Neuronal stem cell (in vitro differentiated cells): ENCODE measurements at regions not wholly inside any gene's neighbourhood (a gene's known extent, or its start where the extent isn't known, plus 50 kb on each side); places are given as distances from the start of the nearest gene placed in this dataset.

Experiments used
- DNase-seq: peaks from one replicate; pipeline ENCODE4 v3.0.0-alpha.2; 2013; ENCODE audit warnings: low spot score
- H2AFZ ChIP-seq: one replicate; pipeline ENCODE4 v1.6.1; 2013; ENCODE audit warnings: mild to moderate bottlenecking, low read length, inconsistent platforms
- H2AK5ac ChIP-seq: 2 replicates; pipeline ENCODE4 v1.6.1; 2013; ENCODE audit warnings: low read depth, mild to moderate bottlenecking, inconsistent platforms, low read length, moderate library complexity, mixed read lengths
- H2BK120ac ChIP-seq: 2 replicates; pipeline ENCODE4 v1.6.1; 2013; ENCODE audit warnings: low read depth, mild to moderate bottlenecking, inconsistent platforms, low read length, moderate library complexity, mixed read lengths
- H2BK12ac ChIP-seq: one replicate; pipeline ENCODE4 v1.6.1; 2013; ENCODE audit warnings: low read length, inconsistent platforms
- H2BK15ac ChIP-seq: 2 replicates; pipeline ENCODE4 v1.6.1; 2013; ENCODE audit warnings: mild to moderate bottlenecking, low read length, inconsistent platforms, mixed read lengths
- H2BK5ac ChIP-seq: one replicate; pipeline ENCODE4 v1.6.1; 2013; ENCODE audit warnings: inconsistent platforms, mild to moderate bottlenecking, low read length, moderate library complexity
- H3K14ac ChIP-seq: one replicate; pipeline ENCODE4 v1.6.1; 2013; ENCODE audit warnings: low read length, inconsistent platforms
- H3K18ac ChIP-seq: 2 replicates; pipeline ENCODE4 v1.6.1; 2013; ENCODE audit warnings: low read length, inconsistent platforms
- H3K23ac ChIP-seq: 2 replicates; pipeline ENCODE4 v1.6.1; 2013; ENCODE audit warnings: low read depth, mild to moderate bottlenecking, mixed read lengths, low read length, inconsistent platforms; ENCODE audit not compliant: poor library complexity
- H3K27ac ChIP-seq: replicated peaks from 3 replicates; pipeline ENCODE4 v1.5.1; 2013; ENCODE audit warnings: low read length, inconsistent platforms
- H3K27me3 ChIP-seq, 3 experiments: 2 replicates each; pipeline ENCODE4 v1.6.1; 2013; ENCODE audit warnings: low read length in 3 of 3, mild to moderate bottlenecking in 2 of 3, inconsistent platforms in 1 of 3, low read depth in 1 of 3, mixed read lengths in 1 of 3, moderate library complexity in 1 of 3; ENCODE audit not compliant: control insufficient read depth in 3 of 3, insufficient read depth in 3 of 3
- H3K36me3 ChIP-seq, 2 donors: replicated peaks in 1 of 2; 2 replicates each; pipeline ENCODE4 v1.6.1; 2013; ENCODE audit warnings: low read length in 2 of 2; ENCODE audit not compliant: control insufficient read depth in 2 of 2, insufficient read depth in 2 of 2
- H3K4ac ChIP-seq: 2 replicates; pipeline ENCODE4 v1.6.1; 2013; ENCODE audit warnings: inconsistent platforms, mild to moderate bottlenecking, low read length, moderate library complexity
- H3K4me1 ChIP-seq, 2 donors: 1 replicate in 1 of 2; 2 replicates in 1 of 2; pipeline ENCODE4 v1.6.1; 2013; ENCODE audit warnings: low read length in 2 of 2, low read depth in 1 of 2; ENCODE audit not compliant: control insufficient read depth in 2 of 2, insufficient read depth in 1 of 2
- H3K4me2 ChIP-seq: one replicate; pipeline ENCODE4 v1.6.1; 2013; ENCODE audit warnings: mild to moderate bottlenecking, low read length, inconsistent platforms; ENCODE audit not compliant: insufficient read depth, poor library complexity, severe bottlenecking
- H3K4me3 ChIP-seq, 2 donors: 2 replicates each; pipeline ENCODE4 v1.5.1; 2013; ENCODE audit warnings: low read length in 2 of 2, mild to moderate bottlenecking in 2 of 2, inconsistent platforms in 1 of 2, moderate library complexity in 1 of 2
- H3K79me1 ChIP-seq: one replicate; pipeline ENCODE4 v1.6.1; 2013; ENCODE audit warnings: low read depth, mild to moderate bottlenecking, inconsistent platforms, low read length, moderate library complexity
- H3K9ac ChIP-seq: one replicate; pipeline ENCODE4 v1.6.1; 2013; ENCODE audit warnings: mild to moderate bottlenecking, low read depth, low read length, inconsistent platforms; ENCODE audit not compliant: poor library complexity
- H3K9me3 ChIP-seq, 2 donors: replicated peaks in 1 of 2; 2 replicates each; pipeline versions ENCODE3 to v1.6.1; 2013; ENCODE audit warnings: low read length in 2 of 2, mild to moderate bottlenecking in 2 of 2, inconsistent platforms in 1 of 2, low read depth in 1 of 2, mixed read lengths in 1 of 2, moderate library complexity in 1 of 2; ENCODE audit not compliant: control insufficient read depth in 2 of 2, insufficient read depth in 1 of 2
- H4K8ac ChIP-seq: one replicate; pipeline ENCODE4 v1.6.1; 2013; ENCODE audit warnings: low read depth, mild to moderate bottlenecking, inconsistent platforms, low read length, moderate library complexity
- H4K91ac ChIP-seq: one replicate; pipeline ENCODE4 v1.6.1; 2013; ENCODE audit warnings: low read length, low read depth, mild to moderate bottlenecking, inconsistent platforms; ENCODE audit not compliant: poor library complexity
- WGBS, 2 donors: extraction: QIAGEN DNeasy Blood & Tissue Kit; methylation state at CpG; one replicate each; pipeline ENCODE4 v1.1.7; 2013; ENCODE audit warnings: missing lambda C conversion rate in 2 of 2, mixed read lengths in 1 of 2; ENCODE audit not compliant: insufficient read length in 2 of 2, insufficient replicate concordance in 1 of 2; ENCODE audit errors: extremely low coverage in 2 of 2; 5-methylcytosine and 5-hydroxymethylcytosine counted together

- Histone ChIP-seq H2AK5ac (no peak overlapping the region), H3K4ac (no peak overlapping the region), H4K8ac (no peak overlapping the region), H2BK5ac (no peak overlapping the region), H3K4me3 (no peak overlapping the region), H3K18ac (no peak overlapping the region), H3K79me1 (no peaks in the 10 kb centered on the region), H2BK15ac (no peak overlapping the region), H3K36me3 (no peaks in the 10 kb centered on the region), H3K4me1 (peaks cover 0 to 3% of the 10 kb centered on the region in 2 donors), H2BK120ac (no peak overlapping the region), H3K23ac (no peak overlapping the region), H3K9ac (no peak overlapping the region), H2BK12ac (no peak overlapping the region), H3K27me3 (no peaks in the 10 kb centered on the region), H4K91ac (no peak overlapping the region), H3K4me2 (no peak overlapping the region), H3K9me3 (no peaks in the 10 kb centered on the region), H3K27ac (no peak overlapping the region), H3K14ac (no peak overlapping the region), H2AFZ (no peak overlapping the region)
- WGBS, 2 donors, result no CpG with 5 or more reads among the region's 3 CpGs
- DNase-seq, result no peak
These were observed 158.8 kb upstream of the DUSP10 start for GRCh38 chr1:221900678-221901077.

DNA sequence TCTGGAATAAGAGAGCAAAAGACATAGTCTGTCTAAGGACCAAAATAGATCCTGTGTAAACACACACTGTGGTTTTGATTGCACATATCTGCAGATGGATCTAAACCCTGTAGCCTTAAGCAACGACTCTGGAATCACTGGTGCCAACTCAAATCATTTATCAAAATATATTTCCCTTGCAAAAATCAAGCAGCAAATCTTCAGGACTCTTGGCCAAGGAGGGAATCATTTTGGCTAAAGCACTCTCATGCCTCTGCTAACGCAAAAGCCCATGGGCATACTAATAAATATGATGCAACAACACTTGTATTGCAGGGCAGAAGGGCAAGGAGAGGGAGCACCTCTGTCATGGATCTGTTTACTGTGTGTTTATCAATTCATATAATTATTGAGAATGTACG is 155.4 kb upstream of the DUSP10 start:
- Histone ChIP-seq H2AK5ac (no peak overlapping the region), H3K4me1 (no peaks in the 10 kb centered on the region), H2BK15ac (no peak overlapping the region), H3K18ac (no peak overlapping the region), H3K4me3 (no peak overlapping the region), H3K4me2 (no peak overlapping the region), H3K4ac (no peak overlapping the region), H2BK120ac (no peak overlapping the region), H2BK12ac (no peak overlapping the region), H3K27me3 (no peaks in the 10 kb centered on the region), H3K27ac (no peak overlapping the region), H3K79me1 (no peaks in the 10 kb centered on the region), H4K8ac (no peak overlapping the region), H3K9ac (no peak overlapping the region), H2AFZ (no peak overlapping the region), H3K23ac (no peak overlapping the region), H3K36me3 (no peaks in the 10 kb centered on the region), H4K91ac (no peak overlapping the region), H3K9me3 (no peaks in the 10 kb centered on the region), H3K14ac (no peak overlapping the region), H2BK5ac (no peak overlapping the region)
- no peak for DNase-seq
- WGBS, 2 donors, result no CpG with 5 or more reads among the region's 3 CpGs

DNA sequence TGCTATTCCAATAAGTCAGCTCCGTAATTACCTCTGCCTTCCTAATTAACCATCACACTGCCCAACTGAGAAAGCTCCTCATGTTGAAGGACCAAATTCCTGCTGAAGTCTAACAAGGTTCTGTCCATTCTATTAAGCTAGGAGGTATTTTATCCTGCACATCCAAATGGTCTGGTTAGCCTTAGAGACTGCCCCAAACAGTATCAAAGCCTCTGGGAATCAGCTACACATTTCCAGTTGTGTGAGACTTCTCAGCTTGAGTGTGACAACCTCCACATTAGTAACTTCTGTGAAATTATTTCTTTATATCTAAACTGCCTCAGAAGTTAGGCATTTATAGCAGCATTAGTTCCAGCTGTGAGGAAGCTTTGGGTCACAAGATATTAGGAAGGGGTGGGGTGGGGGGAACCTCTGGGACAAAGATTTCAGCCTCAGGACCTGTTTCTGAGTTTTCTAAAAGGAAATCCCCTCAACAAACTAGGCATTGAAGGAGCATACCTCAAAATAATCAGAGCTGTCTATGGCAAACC is 150.5 kb upstream of the DUSP10 start:
- Histone ChIP-seq H4K8ac (no peak overlapping the region), H3K4me1 (no peaks in the 10 kb centered on the region), H3K27ac (no peak overlapping the region), H3K36me3 (no peaks in the 10 kb centered on the region), H4K91ac (no peak overlapping the region), H3K4me2 (no peak overlapping the region), H2AK5ac (no peak overlapping the region), H2BK15ac (no peak overlapping the region), H2AFZ (no peak overlapping the region), H3K14ac (no peak overlapping the region), H3K18ac (no peak overlapping the region), H2BK5ac (no peak overlapping the region), H2BK120ac (no peak overlapping the region), H3K4ac (no peak overlapping the region), H3K4me3 (no peak overlapping the region), H3K27me3 (no peaks in the 10 kb centered on the region), H3K9me3 (no peaks in the 10 kb centered on the region), H3K23ac (no peak overlapping the region), H3K9ac (no peak overlapping the region), H3K79me1 (no peaks in the 10 kb centered on the region), H2BK12ac (no peak overlapping the region)
- no peak for DNase-seq
- WGBS, 2 donors, result no CpG with 5 or more reads among the region's 1 CpG

- H3K18ac ChIP-seq, result no peak overlapping the region
- H3K9ac ChIP-seq, result no peak overlapping the region
- H3K14ac ChIP-seq, result no peak overlapping the region
- DNase-seq, result no peak
- H3K79me1 ChIP-seq, result no peaks in the 10 kb centered on the region
- H2BK120ac ChIP-seq, result no peak overlapping the region
- no peak overlapping the region for H3K27ac ChIP-seq
- H3K4ac ChIP-seq, result no peak overlapping the region
- no CpG with 5 or more reads among the region's 1 CpG for WGBS, 2 donors
- no peak overlapping the region for H2BK5ac ChIP-seq
- no peak overlapping the region for H4K91ac ChIP-seq
- no peak overlapping the region for H3K4me2 ChIP-seq
- H4K8ac ChIP-seq, result no peak overlapping the region
- H2BK12ac ChIP-seq, result no peak overlapping the region
- no peaks in the 10 kb centered on the region for H3K27me3 ChIP-seq
- H2AK5ac ChIP-seq, result no peak overlapping the region
- no peak overlapping the region for H2AFZ ChIP-seq
- no peaks in the 10 kb centered on the region for H3K4me1 ChIP-seq
- H3K23ac ChIP-seq, result no peak overlapping the region
- no peak overlapping the region for H2BK15ac ChIP-seq
- no peaks in the 10 kb centered on the region for H3K36me3 ChIP-seq
- no peak overlapping the region for H3K4me3 ChIP-seq
- no peaks in the 10 kb centered on the region for H3K9me3 ChIP-seq
These were observed 149.8 kb upstream of the DUSP10 start for GRCh38 chr1:221891708-221892107.
